ENCODE measurements at regions not wholly inside any gene's neighbourhood (a gene's known extent, or its start where the extent isn't known, plus 50 kb on each side); places are given as distances from the start of the nearest gene placed in this dataset.
"Not testable (repeated sequence)": the region's sequence is repeated elsewhere in the genome, so short reads cannot be mapped to it uniquely, and the experiment has no call there.

- DNase-seq (ENCODE audit: low read depth) = peak; percentile 39
Observed at GRCh38 chr1:87956750-87957149, 628.1 kb downstream of the LMO4 start.

DNA sequence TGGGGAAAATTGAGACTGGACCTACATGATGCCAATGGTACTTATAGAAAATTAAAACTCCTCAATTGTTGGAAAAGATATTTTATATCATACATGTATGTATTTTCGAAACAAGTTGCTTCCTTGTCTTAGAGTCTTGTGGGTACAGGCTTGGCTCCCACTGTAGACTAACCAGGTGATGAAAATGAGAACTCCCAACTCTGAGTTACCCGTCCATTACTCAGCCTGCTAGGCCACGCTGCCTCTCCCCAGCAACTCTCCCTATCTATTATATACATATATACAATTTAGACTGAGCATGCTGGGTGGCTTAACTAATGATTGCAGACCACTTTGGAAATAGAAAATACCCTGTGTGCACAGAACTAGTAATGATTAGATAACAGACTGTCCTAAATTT is 628.7 kb downstream of the LMO4 start:
- DNase-seq (ENCODE audit: low read depth) = no peak

DNA sequence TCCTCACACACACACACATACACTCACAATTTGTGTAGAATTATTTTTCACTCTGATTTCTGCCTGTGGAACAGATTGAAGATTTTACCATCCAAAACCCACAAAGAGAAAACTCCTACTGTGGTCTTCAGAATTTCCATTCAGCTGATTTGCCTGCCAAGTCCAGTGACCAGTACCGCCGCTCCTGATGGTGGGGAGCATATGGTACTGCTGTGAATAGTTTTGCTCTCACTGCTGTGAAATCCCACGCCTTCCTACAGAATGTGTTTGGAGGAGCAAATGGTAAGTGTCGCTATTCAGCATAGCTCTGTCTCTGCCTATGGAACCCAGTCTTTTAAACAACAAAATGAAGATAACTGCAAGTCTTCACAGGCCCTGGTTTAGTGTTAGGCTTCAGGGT is 629.5 kb downstream of the LMO4 start:
- no peak for DNase-seq (ENCODE audit: low read depth)

GRCh38 chr1:87958716-87959115 is 630.0 kb downstream of the LMO4 start:
- DNase-seq (ENCODE audit: low read depth) = no peak

DNA sequence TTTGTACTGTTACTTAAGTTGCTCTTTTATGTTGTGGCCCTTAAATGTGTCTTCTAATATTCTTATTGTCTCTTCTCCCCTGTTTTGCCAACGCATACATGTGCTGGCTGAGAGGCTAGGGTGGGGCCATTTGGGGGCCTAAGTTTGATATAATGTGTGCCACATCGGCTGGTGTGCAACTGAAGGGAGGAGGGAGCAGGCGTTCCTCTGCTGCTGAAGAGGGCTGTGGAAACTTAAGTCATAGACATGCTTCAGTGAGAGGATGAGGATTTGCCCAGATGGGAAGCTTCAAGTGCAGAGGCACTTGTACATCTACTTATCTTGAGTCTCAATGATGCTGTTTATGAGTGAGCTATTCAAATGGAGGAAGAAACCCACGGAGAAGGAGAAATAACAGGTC is 630.6 kb downstream of the LMO4 start:
- no peak for DNase-seq (ENCODE audit: low read depth)

GRCh38 chr1:87961992-87962391 is 633.3 kb downstream of the LMO4 start:
- DNase-seq (ENCODE audit: low read depth) = no peak

DNA sequence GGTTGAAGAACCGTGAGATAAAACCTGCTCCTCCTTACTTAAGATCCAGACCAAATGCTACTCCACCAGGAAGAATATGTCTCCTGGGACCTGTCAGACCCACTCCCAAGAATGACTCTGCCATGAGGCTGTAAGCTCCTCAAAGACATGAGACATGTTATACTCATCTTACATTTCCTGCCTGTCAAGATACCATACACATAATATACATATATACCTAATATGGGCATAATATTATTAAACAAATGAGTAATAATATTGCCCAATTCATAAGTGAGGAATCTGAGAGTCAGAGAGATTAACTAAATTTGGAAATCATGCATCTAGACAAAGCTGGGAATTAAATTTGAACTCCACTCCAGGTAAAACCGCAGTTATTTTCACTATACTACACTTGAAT is 634.9 kb downstream of the LMO4 start:
- DNase-seq (ENCODE audit: low read depth) = no peak

- DNase-seq (ENCODE audit: low read depth) = no peak
Observed at GRCh38 chr1:87965193-87965592, 636.5 kb downstream of the LMO4 start.

DNA sequence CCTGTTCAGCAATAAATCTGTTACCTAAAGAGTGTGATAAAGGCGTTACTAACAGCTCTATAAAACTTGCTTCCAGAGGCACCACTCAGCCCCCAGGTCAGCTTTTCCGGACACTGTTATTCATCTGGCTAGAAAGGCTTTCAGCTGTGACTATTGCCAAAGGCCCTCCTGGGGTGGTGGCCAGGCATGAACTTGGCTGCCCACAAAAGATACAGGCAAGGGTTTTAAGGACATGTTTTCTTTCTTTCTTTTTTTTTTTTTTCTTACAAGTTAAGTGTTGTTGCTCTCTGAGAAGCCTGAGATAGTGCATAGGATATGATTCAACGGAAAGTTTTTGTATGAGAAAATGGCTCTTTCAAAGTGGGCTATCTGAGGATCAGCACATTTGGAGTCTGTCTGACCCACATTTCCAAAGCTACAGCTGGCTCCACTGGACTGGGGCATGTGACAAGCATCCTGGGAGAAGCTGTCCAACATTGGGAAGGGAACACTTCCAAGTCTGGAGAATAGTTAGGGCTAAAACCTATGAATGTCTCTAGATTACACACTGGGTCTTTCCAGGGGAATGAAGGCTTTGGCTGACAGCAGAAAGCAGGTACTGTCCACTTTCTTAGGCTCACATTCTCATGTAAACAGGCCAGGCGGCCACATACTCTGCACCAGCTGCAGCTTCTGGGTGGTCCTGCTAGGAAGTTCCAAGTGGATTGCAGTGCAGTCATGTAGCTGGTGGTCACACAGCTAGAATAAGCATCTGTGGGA is 639.7 kb downstream of the LMO4 start:
- DNase-seq (ENCODE audit: low read depth) = peak; percentile 89

- DNase-seq (ENCODE audit: low read depth) = no peak
Observed at GRCh38 chr1:87969040-87969439, 640.4 kb downstream of the LMO4 start.

- DNase-seq (ENCODE audit: low read depth) = no peak
Observed at GRCh38 chr1:87972811-87973210, 644.1 kb downstream of the LMO4 start.

DNA sequence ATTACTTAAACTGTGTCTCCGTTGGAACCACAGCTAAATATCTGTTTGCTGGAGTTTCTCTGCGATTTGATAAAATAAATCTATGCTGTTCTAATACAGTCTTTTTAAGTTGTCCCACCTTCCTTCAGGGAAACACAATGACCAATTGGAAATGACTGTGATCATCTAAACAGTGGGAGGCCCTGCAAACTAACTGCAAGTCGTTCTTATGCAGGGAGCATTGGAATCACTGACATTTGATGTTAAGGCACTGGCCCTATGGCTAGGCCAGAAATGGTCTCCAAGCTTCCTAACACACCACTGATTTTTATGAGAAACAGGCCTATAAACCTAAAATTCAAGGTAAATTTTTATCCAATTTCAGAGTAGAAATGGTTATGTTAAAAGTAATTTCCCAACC is 645.2 kb downstream of the LMO4 start:
- no peak for DNase-seq (ENCODE audit: low read depth)

- DNase-seq (ENCODE audit: low read depth) = peak; percentile 72
Observed at GRCh38 chr1:87976316-87976715, 647.6 kb downstream of the LMO4 start.

- no peak for DNase-seq (ENCODE audit: low read depth)
Observed at GRCh38 chr1:87977145-87977544, 648.5 kb downstream of the LMO4 start.

DNA sequence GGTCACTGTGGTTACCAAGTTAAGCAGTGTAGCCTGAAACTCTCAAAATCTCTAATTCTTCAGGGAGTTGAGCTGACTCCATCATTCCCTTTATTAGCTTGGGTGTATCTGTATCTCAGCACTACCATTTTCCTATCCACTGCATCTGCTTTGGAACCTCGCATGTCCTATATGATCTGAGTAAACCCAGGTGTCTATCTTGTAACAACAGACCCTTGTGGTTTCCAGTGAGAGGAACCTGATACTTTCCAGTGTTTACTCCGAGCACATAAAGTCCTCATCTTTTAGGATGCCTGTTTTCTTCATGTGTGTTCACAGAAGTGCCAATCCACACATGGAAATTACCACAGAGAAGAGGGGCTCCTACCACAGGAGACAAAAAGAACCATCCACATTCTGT is 650.4 kb downstream of the LMO4 start:
- DNase-seq (ENCODE audit: low read depth) = no peak

GRCh38 chr1:87980494-87980893 is 651.8 kb downstream of the LMO4 start:
- DNase-seq (ENCODE audit: low read depth) = no peak

- DNase-seq (ENCODE audit: low read depth) = no peak
Observed at GRCh38 chr1:87981386-87981785, 652.7 kb downstream of the LMO4 start.

- no peak for DNase-seq (ENCODE audit: low read depth)
Observed at GRCh38 chr1:87981810-87982209, 653.1 kb downstream of the LMO4 start.

DNA sequence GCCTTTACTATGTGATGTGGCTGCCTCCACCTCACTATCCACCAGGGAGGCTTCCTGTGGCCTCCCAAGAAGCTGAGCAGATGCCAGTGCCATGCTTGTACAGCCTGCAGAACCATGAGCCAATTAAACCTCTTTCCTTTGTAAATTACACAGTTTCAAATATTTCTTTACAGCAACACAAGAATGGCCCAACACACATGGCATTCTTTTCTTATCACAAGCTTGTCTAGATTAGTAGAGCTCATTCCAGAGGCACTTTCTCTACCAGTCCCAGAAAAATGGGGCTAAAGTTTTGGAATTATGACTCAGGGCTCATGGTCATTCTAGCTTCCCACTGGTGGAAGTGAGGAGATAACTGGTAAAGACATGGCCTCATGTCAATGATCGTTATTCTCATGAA is 655.2 kb downstream of the LMO4 start:
- DNase-seq (ENCODE audit: low read depth) = no peak

- DNase-seq (ENCODE audit: low read depth) = no peak
Observed at GRCh38 chr1:87985071-87985470, 656.4 kb downstream of the LMO4 start.

DNA sequence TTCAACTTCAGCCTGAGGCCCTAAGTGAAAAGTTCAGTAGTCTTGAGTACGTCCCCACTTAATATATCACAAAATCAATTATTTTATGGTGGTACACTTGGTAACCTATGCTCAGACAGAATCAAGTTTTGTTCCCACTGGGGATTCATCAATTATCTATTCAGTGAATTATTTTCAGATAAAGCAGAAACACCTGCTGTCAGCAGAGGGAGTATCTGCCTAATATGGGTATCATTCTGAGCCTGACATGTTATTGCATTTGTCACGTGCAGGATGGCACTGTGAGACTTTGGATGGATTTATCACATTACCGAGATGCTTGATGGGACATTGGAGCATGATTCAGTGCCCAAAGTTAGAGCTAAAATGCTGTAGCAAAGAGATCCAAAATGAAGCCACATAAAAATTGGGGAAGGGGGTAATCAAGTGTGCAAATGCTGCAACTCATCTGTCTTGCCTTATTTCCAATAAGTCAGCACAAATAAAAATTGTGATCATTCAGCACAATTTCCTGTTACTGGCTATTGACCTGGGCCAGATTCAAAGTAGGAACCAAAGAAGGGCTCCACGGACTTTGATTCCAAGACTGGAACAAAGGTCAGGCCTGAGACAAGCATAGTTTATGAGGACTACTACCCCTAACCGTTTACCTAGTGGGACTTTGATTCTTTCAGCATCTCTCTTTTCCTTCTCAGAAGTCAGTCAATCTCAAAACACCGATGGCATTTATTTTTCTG is 657.6 kb downstream of the LMO4 start:
- DNase-seq (ENCODE audit: low read depth) = no peak

GRCh38 chr1:87989346-87989745 is 660.7 kb downstream of the LMO4 start:
- no peak for DNase-seq (ENCODE audit: low read depth)

DNA sequence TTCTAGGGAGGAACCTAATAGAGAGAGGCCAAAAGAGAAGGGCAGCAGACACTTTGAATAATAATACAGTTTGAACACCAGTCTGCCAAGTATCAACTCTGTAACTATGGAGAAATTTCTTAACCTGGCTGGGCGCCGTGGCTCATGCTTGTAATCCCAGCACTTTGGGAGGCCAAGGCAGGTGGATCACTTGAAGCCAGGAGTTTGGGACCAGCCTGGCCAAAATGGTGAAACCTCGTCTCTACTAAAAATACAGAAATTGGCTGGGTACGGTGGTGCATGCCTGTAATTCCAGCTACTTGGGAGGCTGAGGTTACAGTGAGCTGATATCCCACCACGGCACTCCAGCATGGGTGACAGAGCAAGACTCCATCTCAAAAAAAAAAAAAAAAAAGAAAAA is 663.9 kb downstream of the LMO4 start:
- not testable (repeated sequence) for DNase-seq (ENCODE audit: low read depth)

- DNase-seq (ENCODE audit: low read depth) = no peak
Observed at GRCh38 chr1:87993051-87993450, 664.4 kb downstream of the LMO4 start.

All from renal cortical epithelial cell (primary cell).